Suprapubic skin (tissue), 3 donors: ENCODE measurements at regions not wholly inside any gene's neighbourhood (a gene's known extent, or its start where the extent isn't known, plus 50 kb on each side); places are given as distances from the start of the nearest gene placed in this dataset.

Source experiments
- POLR2A ChIP-seq, 2 donors: fragments of 450-650 bp; IDR thresholded peaks; one replicate each; pipeline ENCODE4 v1.6.1; 2017; ENCODE audit warnings: antibody characterized with exemption in 2 of 2, mild to moderate bottlenecking in 2 of 2, moderate library complexity in 2 of 2
- TF ChIP-seq, protein P1 (sequence below), 2 donors: fragments of 200-600 bp in 1 of 2; fragments of 450-650 bp in 1 of 2; sonication (generic) in 1 of 2; IDR thresholded peaks; one replicate each; pipeline ENCODE4 v1.5.1; 2016 to 2019; ENCODE audit warnings: antibody characterized with exemption in 2 of 2, mild to moderate bottlenecking in 1 of 2, moderate library complexity in 1 of 2

DNA sequence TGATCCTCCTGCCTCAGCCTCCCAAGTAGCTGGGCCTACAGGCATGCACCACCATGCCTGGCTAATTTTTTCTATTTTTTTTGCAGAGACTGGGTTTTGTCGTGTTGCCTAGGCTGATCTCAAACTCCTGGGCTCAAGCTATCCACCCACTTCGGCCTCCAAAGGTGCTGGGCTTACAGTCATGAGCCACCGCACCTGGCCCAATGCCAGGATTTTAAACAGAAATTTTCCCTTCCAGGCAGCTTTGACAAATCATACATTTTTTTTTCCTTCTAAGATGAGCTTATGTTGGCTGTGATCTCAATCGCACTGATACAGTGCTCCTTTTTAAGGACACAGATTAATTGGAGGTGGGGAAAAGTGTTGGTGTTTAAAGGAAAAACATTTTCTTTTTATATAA is 73.2 kb upstream of the CD2AP start:
- TF ChIP-seq, protein P1, sequence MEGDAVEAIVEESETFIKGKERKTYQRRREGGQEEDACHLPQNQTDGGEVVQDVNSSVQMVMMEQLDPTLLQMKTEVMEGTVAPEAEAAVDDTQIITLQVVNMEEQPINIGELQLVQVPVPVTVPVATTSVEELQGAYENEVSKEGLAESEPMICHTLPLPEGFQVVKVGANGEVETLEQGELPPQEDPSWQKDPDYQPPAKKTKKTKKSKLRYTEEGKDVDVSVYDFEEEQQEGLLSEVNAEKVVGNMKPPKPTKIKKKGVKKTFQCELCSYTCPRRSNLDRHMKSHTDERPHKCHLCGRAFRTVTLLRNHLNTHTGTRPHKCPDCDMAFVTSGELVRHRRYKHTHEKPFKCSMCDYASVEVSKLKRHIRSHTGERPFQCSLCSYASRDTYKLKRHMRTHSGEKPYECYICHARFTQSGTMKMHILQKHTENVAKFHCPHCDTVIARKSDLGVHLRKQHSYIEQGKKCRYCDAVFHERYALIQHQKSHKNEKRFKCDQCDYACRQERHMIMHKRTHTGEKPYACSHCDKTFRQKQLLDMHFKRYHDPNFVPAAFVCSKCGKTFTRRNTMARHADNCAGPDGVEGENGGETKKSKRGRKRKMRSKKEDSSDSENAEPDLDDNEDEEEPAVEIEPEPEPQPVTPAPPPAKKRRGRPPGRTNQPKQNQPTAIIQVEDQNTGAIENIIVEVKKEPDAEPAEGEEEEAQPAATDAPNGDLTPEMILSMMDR (IDR thresholded peaks at IDR 0.05): no peak
- TF ChIP-seq POLR2A (IDR thresholded peaks at IDR 0.05): no peak
